ENCODE measurements at regions not wholly inside any gene's neighbourhood (a gene's known extent, or its start where the extent isn't known, plus 50 kb on each side); places are given as distances from the start of the nearest gene placed in this dataset.

GRCh38 chr4:53646795-53647194, 55.5 kb upstream of the LNX1 start:
- TF ChIP-seq CTCF (IDR thresholded peaks at IDR 0.05 in 4 of 5, conservative IDR thresholded peaks at IDR 0.05 in 1 of 5) (no peak), POLR2A (IDR thresholded peaks at IDR 0.05) (no peak)

Measured in gastrocnemius medialis (tissue), 4 donors.